ENCODE measurements at regions not wholly inside any gene's neighbourhood (a gene's known extent, or its start where the extent isn't known, plus 50 kb on each side); places are given as distances from the start of the nearest gene placed in this dataset.

DNA sequence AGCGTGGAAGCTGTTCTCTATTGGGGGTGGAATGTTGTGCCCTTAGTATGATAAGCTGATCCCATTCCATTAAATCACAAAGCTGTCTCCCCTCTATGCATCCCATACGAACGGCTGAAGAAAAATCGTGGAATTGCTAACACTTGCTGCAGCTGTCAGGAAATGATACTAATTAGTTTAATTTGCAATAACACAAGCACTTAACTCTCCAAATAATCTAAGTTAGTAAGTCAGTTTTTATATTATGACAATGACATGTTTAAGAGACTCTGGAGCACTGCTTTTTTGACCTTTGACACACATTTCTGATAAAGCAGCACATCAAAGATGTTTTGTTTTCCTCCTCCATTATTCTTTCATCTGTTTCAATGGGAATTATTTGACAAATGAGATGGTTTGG is 123.7 kb upstream of the SATB2 start:
- Histone ChIP-seq H3K9me3 (ENCODE audit: control insufficient read depth, insufficient read depth, low read length) (no peaks in the 10 kb centered on the region), H3K4me3 (ENCODE audit: low read length) (no peak overlapping the region), H3K36me3 (ENCODE audit: control insufficient read depth, insufficient read depth, low read length) (no peaks in the 10 kb centered on the region), H3K27ac (ENCODE audit: low read length) (no peak overlapping the region), H3K27me3 (ENCODE audit: control insufficient read depth, insufficient read depth, low read length) (no peaks in the 10 kb centered on the region), H3K4me1 (ENCODE audit: control insufficient read depth, insufficient read depth, low read length) (0 out of 2 replicates have a peak, but pooled peaks cover 1% of the 10 kb centered on the region)
- no peak for DNase-seq (ENCODE audit: low read depth, low spot score)
- WGBS (ENCODE audit: insufficient coverage, insufficient read length), result no CpG with 5 or more reads among the region's 4 CpGs

DNA sequence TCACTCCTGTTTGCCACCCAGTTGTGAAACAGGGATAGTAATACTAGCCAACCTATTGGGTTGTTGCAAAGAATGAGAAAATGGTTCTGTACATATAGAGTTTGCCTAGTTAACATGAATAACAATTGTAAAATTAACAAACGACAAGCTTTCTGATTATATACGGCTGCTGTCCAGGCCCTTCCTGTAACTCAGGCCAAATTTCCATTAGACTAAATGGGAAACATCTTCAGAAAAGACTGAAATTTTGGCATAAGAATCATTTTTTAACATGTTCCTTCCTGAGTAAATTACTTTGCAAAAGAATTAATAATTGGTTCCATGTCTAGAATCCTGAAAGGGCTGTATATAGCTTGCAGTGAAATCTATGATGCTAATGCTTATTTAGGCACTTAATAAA is 117.7 kb upstream of the SATB2 start:
- DNase-seq (ENCODE audit: low read depth, low spot score), result no peak
- Histone ChIP-seq H3K4me1 (ENCODE audit: control insufficient read depth, insufficient read depth, low read length) (no peaks in the 10 kb centered on the region), H3K36me3 (ENCODE audit: control insufficient read depth, insufficient read depth, low read length) (no peaks in the 10 kb centered on the region), H3K9me3 (ENCODE audit: control insufficient read depth, insufficient read depth, low read length) (no peaks in the 10 kb centered on the region), H3K4me3 (ENCODE audit: low read length) (no peak overlapping the region), H3K27ac (ENCODE audit: low read length) (no peak overlapping the region), H3K27me3 (ENCODE audit: control insufficient read depth, insufficient read depth, low read length) (no peaks in the 10 kb centered on the region)
- WGBS (ENCODE audit: insufficient coverage, insufficient read length), result no CpG with 5 or more reads among the region's 2 CpGs

DNA sequence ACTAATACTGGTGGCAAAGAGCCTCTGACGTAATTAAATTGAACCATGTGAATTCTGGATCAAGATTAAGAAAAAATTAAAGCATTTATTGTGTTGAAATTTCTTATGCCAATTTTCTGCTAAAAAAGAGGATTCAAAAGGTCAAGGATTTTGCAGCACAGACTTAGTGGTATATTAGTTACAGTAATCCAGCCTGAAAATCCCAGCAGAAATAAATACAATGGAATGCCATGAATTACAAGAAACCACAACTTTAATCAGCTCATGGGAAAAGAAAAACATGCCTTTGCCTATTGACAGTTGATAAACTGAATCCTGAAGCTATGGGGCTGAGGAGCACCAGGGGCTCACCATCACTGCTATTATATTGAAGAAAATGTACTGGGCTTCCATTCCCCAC is 114.8 kb upstream of the SATB2 start:
- no peaks in the 10 kb centered on the region for H3K36me3 ChIP-seq (ENCODE audit: control insufficient read depth, insufficient read depth, low read length)
- WGBS (ENCODE audit: insufficient coverage, insufficient read length), result no CpG with 5 or more reads among the region's 1 CpG
- no peak overlapping the region for H3K27ac ChIP-seq (ENCODE audit: low read length)
- H3K27me3 ChIP-seq (ENCODE audit: control insufficient read depth, insufficient read depth, low read length), result no peaks in the 10 kb centered on the region
- no peak overlapping the region for H3K4me3 ChIP-seq (ENCODE audit: low read length)
- no peaks in the 10 kb centered on the region for H3K9me3 ChIP-seq (ENCODE audit: control insufficient read depth, insufficient read depth, low read length)
- H3K4me1 ChIP-seq (ENCODE audit: control insufficient read depth, insufficient read depth, low read length), result no peaks in the 10 kb centered on the region
- DNase-seq (ENCODE audit: low read depth, low spot score), result no peak

DNA sequence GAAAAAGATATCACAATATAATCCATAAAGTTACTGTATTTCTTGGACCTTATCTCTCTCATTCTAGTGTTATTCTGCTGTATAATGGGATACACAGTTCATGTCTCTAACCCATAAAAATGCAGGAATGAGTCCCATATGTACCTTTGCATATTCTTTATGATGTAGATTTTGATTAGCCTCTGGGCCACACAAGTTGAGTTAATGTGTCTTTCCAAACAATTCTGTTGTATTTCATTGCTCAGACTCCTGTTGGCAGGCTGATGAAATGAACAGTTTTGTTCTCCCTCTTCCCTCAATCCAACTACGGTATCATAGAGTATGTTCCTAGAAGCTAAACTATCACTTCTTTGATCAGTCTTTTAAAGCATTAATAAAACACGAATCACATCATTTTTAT is 113.2 kb upstream of the SATB2 start:
- no CpG with 5 or more reads among the region's 2 CpGs for WGBS (ENCODE audit: insufficient coverage, insufficient read length)
- Histone ChIP-seq H3K27ac (ENCODE audit: low read length) (no peak overlapping the region), H3K27me3 (ENCODE audit: control insufficient read depth, insufficient read depth, low read length) (no peaks in the 10 kb centered on the region), H3K9me3 (ENCODE audit: control insufficient read depth, insufficient read depth, low read length) (no peaks in the 10 kb centered on the region), H3K4me1 (ENCODE audit: control insufficient read depth, insufficient read depth, low read length) (no peaks in the 10 kb centered on the region), H3K36me3 (ENCODE audit: control insufficient read depth, insufficient read depth, low read length) (no peaks in the 10 kb centered on the region), H3K4me3 (ENCODE audit: low read length) (no peak overlapping the region)
- DNase-seq (ENCODE audit: low read depth, low spot score), result no peak

DNA sequence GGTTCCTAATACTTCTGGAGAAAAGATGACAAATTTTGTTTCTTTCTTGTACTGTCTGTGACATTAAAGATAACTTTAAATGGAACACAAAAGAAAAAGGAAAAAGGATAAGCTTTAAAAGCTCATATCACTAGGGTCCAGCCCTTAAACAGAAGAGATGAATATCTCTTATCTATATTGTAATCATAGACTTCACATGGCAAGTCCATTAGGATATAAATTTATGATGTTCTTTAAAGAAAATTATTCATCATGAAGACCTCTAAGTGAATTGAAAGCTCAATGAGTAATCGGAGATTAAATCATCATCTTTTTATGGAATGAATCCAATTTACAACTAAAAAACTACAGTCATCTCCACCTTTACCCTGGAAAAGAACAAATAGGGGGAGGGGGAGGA is 111.6 kb upstream of the SATB2 start:
- no CpG with 5 or more reads among the region's 1 CpG for WGBS (ENCODE audit: insufficient coverage, insufficient read length)
- Histone ChIP-seq H3K4me1 (ENCODE audit: control insufficient read depth, insufficient read depth, low read length) (no peaks in the 10 kb centered on the region), H3K4me3 (ENCODE audit: low read length) (no peak overlapping the region)

DNA sequence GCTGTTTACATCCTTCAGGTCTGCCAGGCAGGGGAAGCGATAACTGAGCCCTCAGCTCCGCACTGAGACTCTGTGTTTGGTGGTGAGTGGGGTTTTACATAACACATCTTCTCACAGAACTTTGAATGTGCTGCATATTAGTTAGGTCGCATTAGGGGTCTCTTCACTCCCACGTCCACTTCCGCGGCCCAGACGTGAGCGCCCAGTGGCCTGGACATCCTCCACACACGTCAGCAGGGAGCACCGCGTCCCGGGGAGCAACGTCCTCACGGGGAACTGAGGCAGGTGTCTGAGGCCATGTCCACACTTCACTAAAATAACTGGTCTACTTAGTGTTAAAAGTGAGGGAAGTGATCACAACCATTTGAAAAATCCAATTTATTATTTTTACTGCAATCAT is 100.4 kb upstream of the SATB2 start:
- no CpG with 5 or more reads among the region's 14 CpGs for WGBS (ENCODE audit: insufficient coverage, insufficient read length)
- Histone ChIP-seq H3K27ac (ENCODE audit: low read length) (no peak overlapping the region), H3K9me3 (ENCODE audit: control insufficient read depth, insufficient read depth, low read length) (no peaks in the 10 kb centered on the region), H3K4me1 (ENCODE audit: control insufficient read depth, insufficient read depth, low read length) (no peaks in the 10 kb centered on the region), H3K4me3 (ENCODE audit: low read length) (no peak overlapping the region), H3K27me3 (ENCODE audit: control insufficient read depth, insufficient read depth, low read length) (no peaks in the 10 kb centered on the region), H3K36me3 (ENCODE audit: control insufficient read depth, insufficient read depth, low read length) (no peaks in the 10 kb centered on the region)
- DNase-seq (ENCODE audit: low read depth, low spot score), result no peak

More for the DNA sequence above, 111.6 kb upstream of the SATB2 start:
- Histone ChIP-seq H3K27ac (ENCODE audit: low read length) (no peak overlapping the region), H3K36me3 (ENCODE audit: control insufficient read depth, insufficient read depth, low read length) (no peaks in the 10 kb centered on the region), H3K9me3 (ENCODE audit: control insufficient read depth, insufficient read depth, low read length) (no peaks in the 10 kb centered on the region), H3K27me3 (ENCODE audit: control insufficient read depth, insufficient read depth, low read length) (no peaks in the 10 kb centered on the region)
- no peak for DNase-seq (ENCODE audit: low read depth, low spot score)

DNA sequence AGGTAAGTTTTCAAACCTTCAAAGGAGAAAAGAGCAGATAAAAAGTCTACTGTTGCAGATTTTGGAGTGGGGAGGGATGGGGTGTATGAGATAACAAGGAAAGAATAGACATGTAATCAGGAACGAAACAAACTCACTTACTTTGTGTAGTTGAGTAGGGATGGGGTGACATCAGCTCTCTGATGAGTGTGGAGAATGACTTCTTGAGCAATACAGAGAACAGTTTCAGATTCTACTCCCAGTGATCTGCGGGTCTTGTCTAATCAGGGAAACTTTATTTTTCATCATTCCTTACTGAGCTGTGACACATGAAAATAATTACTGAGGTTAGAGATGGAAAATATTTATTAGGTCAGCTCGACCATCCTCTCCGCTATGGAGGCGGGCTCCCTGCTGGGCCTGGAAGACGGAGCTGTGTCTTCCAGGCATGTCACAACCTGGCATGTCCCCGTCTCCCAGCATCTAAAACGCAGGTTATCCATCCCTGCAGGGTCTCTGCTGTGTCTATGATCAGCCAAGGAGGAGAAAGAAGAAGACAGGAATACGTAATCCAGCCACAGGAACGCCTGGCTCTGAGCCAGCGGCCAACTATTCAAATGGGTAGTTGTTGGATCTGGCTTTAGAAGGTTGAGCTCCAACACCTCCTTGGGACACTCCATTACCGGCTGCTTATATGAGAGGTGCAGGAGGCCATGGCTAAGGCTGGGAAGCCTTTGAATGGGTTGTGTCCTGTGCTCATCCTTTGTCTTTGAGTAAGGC is 99.0 kb upstream of the SATB2 start:
- no peak for DNase-seq (ENCODE audit: low read depth, low spot score)
- Histone ChIP-seq H3K27ac (ENCODE audit: low read length) (no peak overlapping the region), H3K4me1 (ENCODE audit: control insufficient read depth, insufficient read depth, low read length) (no peaks in the 10 kb centered on the region), H3K9me3 (ENCODE audit: control insufficient read depth, insufficient read depth, low read length) (no peaks in the 10 kb centered on the region), H3K27me3 (ENCODE audit: control insufficient read depth, insufficient read depth, low read length) (no peaks in the 10 kb centered on the region), H3K4me3 (ENCODE audit: low read length) (no peak overlapping the region), H3K36me3 (ENCODE audit: control insufficient read depth, insufficient read depth, low read length) (no peaks in the 10 kb centered on the region)
- WGBS (ENCODE audit: insufficient coverage, insufficient read length), result no CpG with 5 or more reads among the region's 12 CpGs

DNA sequence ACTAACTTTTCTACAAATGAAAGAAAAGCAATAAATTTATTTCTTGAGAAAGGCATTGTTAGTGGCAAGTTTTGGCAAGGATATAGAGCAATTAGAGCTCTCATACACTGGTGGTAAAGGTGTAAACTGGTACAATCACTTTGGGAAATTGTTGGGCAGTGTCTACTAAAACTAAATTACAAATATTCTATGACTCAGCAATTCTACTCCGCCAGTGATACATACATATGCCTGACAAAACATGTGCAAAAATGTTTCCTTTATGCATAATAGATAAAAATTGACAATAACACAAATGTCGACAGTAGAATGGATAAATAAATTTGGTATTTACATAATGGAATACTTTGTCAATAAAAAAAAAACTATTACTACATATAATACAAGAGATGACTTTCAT is 96.3 kb upstream of the SATB2 start:
- Histone ChIP-seq H3K4me3 (ENCODE audit: low read length) (no peak overlapping the region), H3K27me3 (ENCODE audit: control insufficient read depth, insufficient read depth, low read length) (no peaks in the 10 kb centered on the region), H3K4me1 (ENCODE audit: control insufficient read depth, insufficient read depth, low read length) (no peaks in the 10 kb centered on the region), H3K36me3 (ENCODE audit: control insufficient read depth, insufficient read depth, low read length) (no peaks in the 10 kb centered on the region), H3K27ac (ENCODE audit: low read length) (no peak overlapping the region), H3K9me3 (ENCODE audit: control insufficient read depth, insufficient read depth, low read length) (no peaks in the 10 kb centered on the region)
- no CpG with 5 or more reads among the region's 2 CpGs for WGBS (ENCODE audit: insufficient coverage, insufficient read length)
- no peak for DNase-seq (ENCODE audit: low read depth, low spot score)

DNA sequence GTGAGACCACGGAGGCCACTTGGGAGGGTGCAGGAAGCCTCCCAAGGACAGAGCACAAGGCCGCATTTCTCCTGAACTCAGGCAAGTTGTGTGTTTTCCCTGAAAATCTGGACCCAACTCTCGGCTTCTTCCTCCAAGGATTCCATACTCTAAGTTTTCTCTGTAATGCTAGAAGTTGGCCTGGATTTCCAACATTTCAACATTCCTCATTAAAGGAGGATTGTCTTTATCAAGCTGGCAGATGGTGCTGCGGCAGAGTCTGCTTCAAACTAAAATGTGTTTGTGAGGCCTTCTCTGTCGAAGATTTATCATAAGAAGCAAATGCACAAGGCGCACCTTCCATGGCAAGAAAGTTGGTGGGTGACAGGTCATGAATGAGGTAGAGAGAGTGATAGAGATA is 94.4 kb upstream of the SATB2 start:
- Histone ChIP-seq H3K36me3 (ENCODE audit: control insufficient read depth, insufficient read depth, low read length) (no peaks in the 10 kb centered on the region), H3K9me3 (ENCODE audit: control insufficient read depth, insufficient read depth, low read length) (no peaks in the 10 kb centered on the region), H3K4me1 (ENCODE audit: control insufficient read depth, insufficient read depth, low read length) (no peaks in the 10 kb centered on the region), H3K4me3 (ENCODE audit: low read length) (no peak overlapping the region), H3K27ac (ENCODE audit: low read length) (no peak overlapping the region), H3K27me3 (ENCODE audit: control insufficient read depth, insufficient read depth, low read length) (no peaks in the 10 kb centered on the region)
- WGBS (ENCODE audit: insufficient coverage, insufficient read length), result no CpG with 5 or more reads among the region's 6 CpGs
- DNase-seq (ENCODE audit: low read depth, low spot score), result no peak

DNA sequence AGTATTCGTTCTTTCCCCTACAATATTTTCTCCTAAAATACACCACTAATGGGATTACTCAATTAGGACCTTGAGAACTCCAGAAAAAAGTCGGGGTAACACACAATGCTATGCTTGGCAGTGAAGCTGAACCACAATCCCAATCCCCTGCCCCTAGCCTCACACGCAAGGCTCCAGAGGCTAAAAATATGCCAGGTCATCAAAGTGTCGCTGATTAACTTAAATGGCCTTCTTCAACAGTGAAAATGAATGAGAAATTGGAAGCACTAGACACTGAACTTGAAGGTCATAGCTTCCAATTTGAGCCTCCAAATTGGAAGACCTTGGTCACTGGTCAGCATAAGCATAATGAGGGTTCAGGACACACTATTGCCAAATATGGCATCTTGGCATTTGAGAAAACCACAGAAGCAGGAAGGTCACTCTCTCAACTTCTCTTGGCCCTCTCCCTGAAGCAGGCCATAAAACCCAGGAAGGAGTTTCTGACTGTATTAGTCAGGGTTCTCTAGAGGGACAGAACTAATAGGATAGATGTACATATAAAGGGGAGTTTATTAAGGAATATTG is 86.0 kb upstream of the SATB2 start:
- Histone ChIP-seq H3K4me1 (ENCODE audit: control insufficient read depth, insufficient read depth, low read length) (no peaks in the 10 kb centered on the region), H3K4me3 (ENCODE audit: low read length) (no peak overlapping the region), H3K36me3 (ENCODE audit: control insufficient read depth, insufficient read depth, low read length) (no peaks in the 10 kb centered on the region), H3K27ac (ENCODE audit: low read length) (no peak overlapping the region), H3K27me3 (ENCODE audit: control insufficient read depth, insufficient read depth, low read length) (no peaks in the 10 kb centered on the region), H3K9me3 (ENCODE audit: control insufficient read depth, insufficient read depth, low read length) (no peaks in the 10 kb centered on the region)
- no peak for DNase-seq (ENCODE audit: low read depth, low spot score)
- no CpG with 5 or more reads among the region's 4 CpGs for WGBS (ENCODE audit: insufficient coverage, insufficient read length)
